ENCODE measurements at regions not wholly inside any gene's neighbourhood (a gene's known extent, or its start where the extent isn't known, plus 50 kb on each side); places are given as distances from the start of the nearest gene placed in this dataset.

DNA sequence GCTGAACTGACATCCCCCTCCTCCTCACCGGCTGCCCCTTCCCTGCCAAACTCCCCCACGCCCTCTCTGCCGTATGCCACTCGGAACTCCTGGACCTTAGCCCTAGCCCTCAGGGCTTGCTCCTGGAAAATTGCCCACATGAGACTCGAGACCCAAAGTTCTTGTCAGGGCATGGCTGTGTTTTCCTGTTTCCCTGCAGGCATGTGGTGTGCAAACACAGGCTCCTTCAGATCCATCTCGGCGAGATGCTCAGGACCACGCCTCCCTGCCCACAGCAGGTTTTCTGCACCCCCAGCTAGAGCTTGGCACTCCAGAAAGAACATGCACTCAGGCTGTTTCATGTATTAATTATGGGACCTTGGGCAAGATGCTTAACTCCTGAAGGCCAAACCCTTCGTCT lies 1480.4 kb downstream of the BRD1 start (continued):
- no peak for TF ChIP-seq ZNF596 (tag by site-specific recombination; IDR thresholded peaks at IDR 0.05)
- no peak for TF ChIP-seq ZNF311 (tag by site-specific recombination; IDR thresholded peaks at IDR 0.05; ENCODE audit: borderline replicate concordance)
- no peak for TF ChIP-seq SP2 (tag by site-specific recombination; IDR thresholded peaks at IDR 0.05)
- TF ChIP-seq ZFP3 (tag by site-specific recombination; IDR thresholded peaks at IDR 0.05; ENCODE audit: low read depth): no peak
- TF ChIP-seq, protein P1, sequence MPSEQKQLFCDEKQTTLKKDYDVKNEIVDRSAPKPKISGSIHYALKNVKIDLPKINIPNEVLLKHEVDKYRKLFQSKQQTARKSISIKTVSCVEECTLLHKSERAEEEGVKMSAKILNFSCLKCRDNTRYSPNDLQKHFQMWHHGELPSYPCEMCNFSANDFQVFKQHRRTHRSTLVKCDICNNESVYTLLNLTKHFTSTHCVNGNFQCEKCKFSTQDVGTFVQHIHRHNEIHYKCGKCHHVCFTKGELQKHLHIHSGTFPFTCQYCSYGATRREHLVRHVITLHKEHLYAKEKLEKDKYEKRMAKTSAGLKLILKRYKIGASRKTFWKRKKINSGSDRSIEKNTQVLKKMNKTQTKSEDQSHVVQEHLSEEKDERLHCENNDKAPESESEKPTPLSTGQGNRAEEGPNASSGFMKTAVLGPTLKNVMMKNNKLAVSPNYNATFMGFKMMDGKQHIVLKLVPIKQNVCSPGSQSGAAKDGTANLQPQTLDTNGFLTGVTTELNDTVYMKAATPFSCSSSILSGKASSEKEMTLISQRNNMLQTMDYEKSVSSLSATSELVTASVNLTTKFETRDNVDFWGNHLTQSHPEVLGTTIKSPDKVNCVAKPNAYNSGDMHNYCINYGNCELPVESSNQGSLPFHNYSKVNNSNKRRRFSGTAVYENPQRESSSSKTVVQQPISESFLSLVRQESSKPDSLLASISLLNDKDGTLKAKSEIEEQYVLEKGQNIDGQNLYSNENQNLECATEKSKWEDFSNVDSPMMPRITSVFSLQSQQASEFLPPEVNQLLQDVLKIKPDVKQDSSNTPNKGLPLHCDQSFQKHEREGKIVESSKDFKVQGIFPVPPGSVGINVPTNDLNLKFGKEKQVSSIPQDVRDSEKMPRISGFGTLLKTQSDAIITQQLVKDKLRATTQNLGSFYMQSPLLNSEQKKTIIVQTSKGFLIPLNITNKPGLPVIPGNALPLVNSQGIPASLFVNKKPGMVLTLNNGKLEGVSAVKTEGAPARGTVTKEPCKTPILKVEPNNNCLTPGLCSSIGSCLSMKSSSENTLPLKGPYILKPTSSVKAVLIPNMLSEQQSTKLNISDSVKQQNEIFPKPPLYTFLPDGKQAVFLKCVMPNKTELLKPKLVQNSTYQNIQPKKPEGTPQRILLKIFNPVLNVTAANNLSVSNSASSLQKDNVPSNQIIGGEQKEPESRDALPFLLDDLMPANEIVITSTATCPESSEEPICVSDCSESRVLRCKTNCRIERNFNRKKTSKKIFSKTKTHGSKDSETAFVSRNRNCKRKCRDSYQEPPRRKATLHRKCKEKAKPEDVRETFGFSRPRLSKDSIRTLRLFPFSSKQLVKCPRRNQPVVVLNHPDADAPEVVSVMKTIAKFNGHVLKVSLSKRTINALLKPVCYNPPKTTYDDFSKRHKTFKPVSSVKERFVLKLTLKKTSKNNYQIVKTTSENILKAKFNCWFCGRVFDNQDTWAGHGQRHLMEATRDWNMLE (tag by site-specific recombination; conservative IDR thresholded peaks at IDR 0.05; ENCODE audit: low read depth): no peak
- TF ChIP-seq KLF7 (tag by site-specific recombination; IDR thresholded peaks at IDR 0.05; ENCODE audit: borderline replicate concordance): no peak
- TF ChIP-seq, protein P2, sequence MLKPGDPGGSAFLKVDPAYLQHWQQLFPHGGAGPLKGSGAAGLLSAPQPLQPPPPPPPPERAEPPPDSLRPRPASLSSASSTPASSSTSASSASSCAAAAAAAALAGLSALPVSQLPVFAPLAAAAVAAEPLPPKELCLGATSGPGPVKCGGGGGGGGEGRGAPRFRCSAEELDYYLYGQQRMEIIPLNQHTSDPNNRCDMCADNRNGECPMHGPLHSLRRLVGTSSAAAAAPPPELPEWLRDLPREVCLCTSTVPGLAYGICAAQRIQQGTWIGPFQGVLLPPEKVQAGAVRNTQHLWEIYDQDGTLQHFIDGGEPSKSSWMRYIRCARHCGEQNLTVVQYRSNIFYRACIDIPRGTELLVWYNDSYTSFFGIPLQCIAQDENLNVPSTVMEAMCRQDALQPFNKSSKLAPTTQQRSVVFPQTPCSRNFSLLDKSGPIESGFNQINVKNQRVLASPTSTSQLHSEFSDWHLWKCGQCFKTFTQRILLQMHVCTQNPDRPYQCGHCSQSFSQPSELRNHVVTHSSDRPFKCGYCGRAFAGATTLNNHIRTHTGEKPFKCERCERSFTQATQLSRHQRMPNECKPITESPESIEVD (tag by site-specific recombination; IDR thresholded peaks at IDR 0.05): no peak
- TF ChIP-seq ZBTB20 (tag by site-specific recombination; IDR thresholded peaks at IDR 0.05): no peak
- TF ChIP-seq, protein P3, sequence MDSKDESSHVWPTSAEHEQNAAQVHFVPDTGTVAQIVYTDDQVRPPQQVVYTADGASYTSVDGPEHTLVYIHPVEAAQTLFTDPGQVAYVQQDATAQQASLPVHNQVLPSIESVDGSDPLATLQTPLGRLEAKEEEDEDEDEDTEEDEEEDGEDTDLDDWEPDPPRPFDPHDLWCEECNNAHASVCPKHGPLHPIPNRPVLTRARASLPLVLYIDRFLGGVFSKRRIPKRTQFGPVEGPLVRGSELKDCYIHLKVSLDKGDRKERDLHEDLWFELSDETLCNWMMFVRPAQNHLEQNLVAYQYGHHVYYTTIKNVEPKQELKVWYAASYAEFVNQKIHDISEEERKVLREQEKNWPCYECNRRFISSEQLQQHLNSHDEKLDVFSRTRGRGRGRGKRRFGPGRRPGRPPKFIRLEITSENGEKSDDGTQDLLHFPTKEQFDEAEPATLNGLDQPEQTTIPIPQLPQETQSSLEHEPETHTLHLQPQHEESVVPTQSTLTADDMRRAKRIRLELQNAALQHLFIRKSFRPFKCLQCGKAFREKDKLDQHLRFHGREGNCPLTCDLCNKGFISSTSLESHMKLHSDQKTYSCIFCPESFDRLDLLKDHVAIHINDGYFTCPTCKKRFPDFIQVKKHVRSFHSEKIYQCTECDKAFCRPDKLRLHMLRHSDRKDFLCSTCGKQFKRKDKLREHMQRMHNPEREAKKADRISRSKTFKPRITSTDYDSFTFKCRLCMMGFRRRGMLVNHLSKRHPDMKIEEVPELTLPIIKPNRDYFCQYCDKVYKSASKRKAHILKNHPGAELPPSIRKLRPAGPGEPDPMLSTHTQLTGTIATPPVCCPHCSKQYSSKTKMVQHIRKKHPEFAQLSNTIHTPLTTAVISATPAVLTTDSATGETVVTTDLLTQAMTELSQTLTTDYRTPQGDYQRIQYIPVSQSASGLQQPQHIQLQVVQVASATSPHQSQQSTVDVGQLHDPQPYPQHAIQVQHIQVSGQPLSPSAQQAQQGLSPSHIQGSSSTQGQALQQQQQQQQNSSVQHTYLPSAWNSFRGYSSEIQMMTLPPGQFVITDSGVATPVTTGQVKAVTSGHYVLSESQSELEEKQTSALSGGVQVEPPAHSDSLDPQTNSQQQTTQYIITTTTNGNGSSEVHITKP (tag by site-specific recombination; IDR thresholded peaks at IDR 0.05): no peak

DNA sequence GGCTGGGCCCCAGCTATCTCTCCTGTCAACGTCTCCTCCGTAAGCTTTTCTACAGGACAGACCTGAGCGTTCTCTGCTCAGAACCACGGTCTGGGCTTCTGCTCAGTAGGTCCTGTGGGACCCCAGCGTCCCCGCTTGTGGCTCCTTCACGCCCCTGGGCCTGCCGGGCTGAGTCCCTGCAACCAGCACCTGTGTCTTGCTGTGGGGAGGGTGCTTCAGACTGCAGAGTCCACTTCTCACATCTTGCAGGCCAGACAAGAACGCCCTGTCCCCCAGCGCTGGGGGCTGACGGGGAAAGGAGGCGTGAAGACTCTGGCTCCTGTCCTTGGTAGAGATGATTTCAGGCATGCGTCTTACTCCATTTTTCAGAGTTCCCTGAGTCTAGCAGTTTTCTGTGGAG lies 1480.8 kb downstream of the BRD1 start:
- Histone ChIP-seq H3K4me1 (ENCODE audit: control insufficient read depth, insufficient read depth, low read length) (no peaks in the 10 kb centered on the region), H3K4me3 (ENCODE audit: low read depth, low read length) (no peak overlapping the region), H3K27ac (ENCODE audit: extremely low read depth, low read depth, low read length) (no peak overlapping the region), H3K36me3 (ENCODE audit: control insufficient read depth in 2 of 2, insufficient read depth in 1 of 2, low read length in 2 of 2) (no peaks in the 10 kb centered on the region), H3K9me3 (ENCODE audit: control insufficient read depth, insufficient read depth, low read depth, low read length) (no peaks in the 10 kb centered on the region)
- CTCF ChIA-PET: no interaction called here
- TF ChIP-seq ZNF596 (tag by site-specific recombination; IDR thresholded peaks at IDR 0.05): no peak
- POLR2A ChIA-PET: no interaction called here

DNA sequence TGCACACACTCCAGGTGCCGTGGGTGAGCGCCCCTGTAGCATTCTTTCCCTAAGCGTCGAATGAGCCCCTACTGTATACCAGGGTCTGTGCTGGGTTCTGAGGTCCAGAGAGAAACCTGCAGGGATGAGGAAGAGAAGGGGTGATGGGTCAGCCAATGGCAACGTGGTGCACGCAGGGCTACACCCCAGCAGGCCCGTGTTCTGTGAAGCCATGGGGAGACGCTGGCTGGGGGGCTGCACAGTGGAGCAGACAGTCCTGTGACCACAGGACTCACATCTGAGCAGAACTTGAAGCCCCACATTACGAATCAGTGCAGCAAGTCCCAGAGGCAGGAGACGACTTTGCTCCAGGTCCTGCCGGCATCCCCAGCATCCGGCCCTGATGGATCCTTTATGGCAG lies 1481.4 kb downstream of the BRD1 start:
- Histone ChIP-seq H3K27ac (ENCODE audit: extremely low read depth, low read depth, low read length) (no peak overlapping the region), H3K36me3 (ENCODE audit: control insufficient read depth in 2 of 2, insufficient read depth in 1 of 2, low read length in 2 of 2) (no peaks in the 10 kb centered on the region), H3K9me3 (ENCODE audit: control insufficient read depth, insufficient read depth, low read depth, low read length) (no peaks in the 10 kb centered on the region), H3K4me1 (ENCODE audit: control insufficient read depth, insufficient read depth, low read length) (no peaks in the 10 kb centered on the region), H3K4me3 (ENCODE audit: low read depth, low read length) (no peak overlapping the region)
- POLR2A ChIA-PET: no interaction called here
- CTCF ChIA-PET: no interaction called here
- TF ChIP-seq ZNF560 (tag by site-specific recombination; IDR thresholded peaks at IDR 0.05; ENCODE audit: borderline replicate concordance) (no peak), ZNF544 (tag by site-specific recombination; IDR thresholded peaks at IDR 0.05) (no peak), ZNF623 (tag by site-specific recombination; IDR thresholded peaks at IDR 0.05) (no peak), ZNF416 (tag by site-specific recombination; IDR thresholded peaks at IDR 0.05) (no peak), ZNF473 (tag by site-specific recombination; IDR thresholded peaks at IDR 0.05) (no peak), ZNF394 (tag by site-specific recombination; IDR thresholded peaks at IDR 0.05; ENCODE audit: borderline replicate concordance) (no peak)
- TF ChIP-seq, protein P4, sequence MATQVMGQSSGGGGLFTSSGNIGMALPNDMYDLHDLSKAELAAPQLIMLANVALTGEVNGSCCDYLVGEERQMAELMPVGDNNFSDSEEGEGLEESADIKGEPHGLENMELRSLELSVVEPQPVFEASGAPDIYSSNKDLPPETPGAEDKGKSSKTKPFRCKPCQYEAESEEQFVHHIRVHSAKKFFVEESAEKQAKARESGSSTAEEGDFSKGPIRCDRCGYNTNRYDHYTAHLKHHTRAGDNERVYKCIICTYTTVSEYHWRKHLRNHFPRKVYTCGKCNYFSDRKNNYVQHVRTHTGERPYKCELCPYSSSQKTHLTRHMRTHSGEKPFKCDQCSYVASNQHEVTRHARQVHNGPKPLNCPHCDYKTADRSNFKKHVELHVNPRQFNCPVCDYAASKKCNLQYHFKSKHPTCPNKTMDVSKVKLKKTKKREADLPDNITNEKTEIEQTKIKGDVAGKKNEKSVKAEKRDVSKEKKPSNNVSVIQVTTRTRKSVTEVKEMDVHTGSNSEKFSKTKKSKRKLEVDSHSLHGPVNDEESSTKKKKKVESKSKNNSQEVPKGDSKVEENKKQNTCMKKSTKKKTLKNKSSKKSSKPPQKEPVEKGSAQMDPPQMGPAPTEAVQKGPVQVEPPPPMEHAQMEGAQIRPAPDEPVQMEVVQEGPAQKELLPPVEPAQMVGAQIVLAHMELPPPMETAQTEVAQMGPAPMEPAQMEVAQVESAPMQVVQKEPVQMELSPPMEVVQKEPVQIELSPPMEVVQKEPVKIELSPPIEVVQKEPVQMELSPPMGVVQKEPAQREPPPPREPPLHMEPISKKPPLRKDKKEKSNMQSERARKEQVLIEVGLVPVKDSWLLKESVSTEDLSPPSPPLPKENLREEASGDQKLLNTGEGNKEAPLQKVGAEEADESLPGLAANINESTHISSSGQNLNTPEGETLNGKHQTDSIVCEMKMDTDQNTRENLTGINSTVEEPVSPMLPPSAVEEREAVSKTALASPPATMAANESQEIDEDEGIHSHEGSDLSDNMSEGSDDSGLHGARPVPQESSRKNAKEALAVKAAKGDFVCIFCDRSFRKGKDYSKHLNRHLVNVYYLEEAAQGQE (tag by site-specific recombination; IDR thresholded peaks at IDR 0.05): no peak
- TF ChIP-seq, protein P5, sequence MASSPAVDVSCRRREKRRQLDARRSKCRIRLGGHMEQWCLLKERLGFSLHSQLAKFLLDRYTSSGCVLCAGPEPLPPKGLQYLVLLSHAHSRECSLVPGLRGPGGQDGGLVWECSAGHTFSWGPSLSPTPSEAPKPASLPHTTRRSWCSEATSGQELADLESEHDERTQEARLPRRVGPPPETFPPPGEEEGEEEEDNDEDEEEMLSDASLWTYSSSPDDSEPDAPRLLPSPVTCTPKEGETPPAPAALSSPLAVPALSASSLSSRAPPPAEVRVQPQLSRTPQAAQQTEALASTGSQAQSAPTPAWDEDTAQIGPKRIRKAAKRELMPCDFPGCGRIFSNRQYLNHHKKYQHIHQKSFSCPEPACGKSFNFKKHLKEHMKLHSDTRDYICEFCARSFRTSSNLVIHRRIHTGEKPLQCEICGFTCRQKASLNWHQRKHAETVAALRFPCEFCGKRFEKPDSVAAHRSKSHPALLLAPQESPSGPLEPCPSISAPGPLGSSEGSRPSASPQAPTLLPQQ (tag by site-specific recombination; IDR thresholded peaks at IDR 0.05): no peak
